Adrenal gland (tissue), 5 donors: ENCODE measurements at regions not wholly inside any gene's neighbourhood (a gene's known extent, or its start where the extent isn't known, plus 50 kb on each side); places are given as distances from the start of the nearest gene placed in this dataset.

ENCODE experiments used
- POLR2A ChIP-seq, 2 donors: fragments of 450-650 bp; IDR thresholded peaks; one replicate each; pipeline ENCODE4 v1.6.1; 2017; ENCODE audit warnings: antibody characterized with exemption in 2 of 2, mild to moderate bottlenecking in 2 of 2, moderate library complexity in 1 of 2
- TF ChIP-seq, protein P1 (sequence below), 6 experiments: fragments of 450-650 bp in 4 of 6; fragments of 200-600 bp in 2 of 6; sonication (generic) in 1 of 6; IDR thresholded peaks; 1 replicate in 5 of 6; 2 replicates in 1 of 6; pipeline versions ENCODE4 v1.5.1 to v1.8.0; 2016 to 2021; ENCODE audit warnings: antibody characterized with exemption in 6 of 6, mild to moderate bottlenecking in 2 of 6, moderate library complexity in 1 of 6
- donor health status: DM: no; HTN: no; CAD: no.

DNA sequence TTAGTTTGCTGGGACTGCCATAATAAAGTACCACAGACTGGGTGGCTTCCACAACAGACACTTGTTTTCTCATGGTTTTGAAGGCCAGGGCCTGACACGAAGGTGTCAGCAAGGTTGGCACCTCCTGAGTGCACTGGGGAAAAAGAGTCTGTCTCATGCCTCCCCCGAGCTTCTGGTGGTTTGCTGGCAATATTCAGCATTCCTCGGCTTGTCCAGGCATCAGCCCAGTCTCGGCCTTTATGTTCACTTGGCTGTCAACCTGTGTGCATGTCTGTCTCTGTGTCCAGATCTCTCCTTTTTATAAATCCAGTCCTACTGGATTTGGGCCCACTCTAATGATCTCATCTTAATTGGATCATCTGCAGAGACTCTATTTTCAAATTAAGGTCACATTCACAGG, 72.6 kb downstream of the DOP1B start:
- TF ChIP-seq, protein P1, sequence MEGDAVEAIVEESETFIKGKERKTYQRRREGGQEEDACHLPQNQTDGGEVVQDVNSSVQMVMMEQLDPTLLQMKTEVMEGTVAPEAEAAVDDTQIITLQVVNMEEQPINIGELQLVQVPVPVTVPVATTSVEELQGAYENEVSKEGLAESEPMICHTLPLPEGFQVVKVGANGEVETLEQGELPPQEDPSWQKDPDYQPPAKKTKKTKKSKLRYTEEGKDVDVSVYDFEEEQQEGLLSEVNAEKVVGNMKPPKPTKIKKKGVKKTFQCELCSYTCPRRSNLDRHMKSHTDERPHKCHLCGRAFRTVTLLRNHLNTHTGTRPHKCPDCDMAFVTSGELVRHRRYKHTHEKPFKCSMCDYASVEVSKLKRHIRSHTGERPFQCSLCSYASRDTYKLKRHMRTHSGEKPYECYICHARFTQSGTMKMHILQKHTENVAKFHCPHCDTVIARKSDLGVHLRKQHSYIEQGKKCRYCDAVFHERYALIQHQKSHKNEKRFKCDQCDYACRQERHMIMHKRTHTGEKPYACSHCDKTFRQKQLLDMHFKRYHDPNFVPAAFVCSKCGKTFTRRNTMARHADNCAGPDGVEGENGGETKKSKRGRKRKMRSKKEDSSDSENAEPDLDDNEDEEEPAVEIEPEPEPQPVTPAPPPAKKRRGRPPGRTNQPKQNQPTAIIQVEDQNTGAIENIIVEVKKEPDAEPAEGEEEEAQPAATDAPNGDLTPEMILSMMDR (IDR thresholded peaks at IDR 0.05) = no peak
- TF ChIP-seq POLR2A (IDR thresholded peaks at IDR 0.05) = no peak
